ENCODE measurements at regions not wholly inside any gene's neighbourhood (a gene's known extent, or its start where the extent isn't known, plus 50 kb on each side); places are given as distances from the start of the nearest gene placed in this dataset.

GRCh38 chr6:166820483-166820882, 135.9 kb downstream of the RNASET2 start:
- TF ChIP-seq CTCF (tag by site-specific recombination; IDR thresholded peaks at IDR 0.05): no peak
- TF ChIP-seq ZNF302 (tag by site-specific recombination; IDR thresholded peaks at IDR 0.05; ENCODE audit: low read depth): no peak
- TF ChIP-seq SCRT2 (tag by site-specific recombination; IDR thresholded peaks at IDR 0.05): no peak
- TF ChIP-seq PRDM4 (tag by site-specific recombination; IDR thresholded peaks at IDR 0.05): no peak
- no peak for TF ChIP-seq ELK4 (IDR thresholded peaks at IDR 0.05; ENCODE audit: borderline replicate concordance, low read depth, low read length)
- TF ChIP-seq ZBTB11 (tag by site-specific recombination; conservative IDR thresholded peaks at IDR 0.05; ENCODE audit: low read depth): no peak
- no peak for TF ChIP-seq ZBTB49 (tag by site-specific recombination; IDR thresholded peaks at IDR 0.05; ENCODE audit: low read depth)
- no peak for TF ChIP-seq REST (tag by site-specific recombination; IDR thresholded peaks at IDR 0.05)
- TF ChIP-seq ZBTB1 (tag by site-specific recombination; IDR thresholded peaks at IDR 0.05): no peak
- no peak for TF ChIP-seq ZNF791 (tag by site-specific recombination; IDR thresholded peaks at IDR 0.05)
- TF ChIP-seq ZNF837 (tag by site-specific recombination; IDR thresholded peaks at IDR 0.05): no peak
- TF ChIP-seq ZNF777 (tag by site-specific recombination; IDR thresholded peaks at IDR 0.05; ENCODE audit: borderline replicate concordance): no peak

Measured in HEK293 (cell line).